ENCODE measurements at regions not wholly inside any gene's neighbourhood (a gene's known extent, or its start where the extent isn't known, plus 50 kb on each side); places are given as distances from the start of the nearest gene placed in this dataset.

- in situ Hi-C loops (cut with MboI; ENCODE audit: low sequenced_read_pairs, unreplicated experiment): no loop called here
- DNase-seq (ENCODE audit: low spot score): no peak
- TF ChIP-seq CTCF (IDR thresholded peaks at IDR 0.05; ENCODE audit: borderline replicate concordance, control extremely low read depth, extremely low read depth, insufficient read depth, missing control alignments): no peak
Observed at GRCh38 chr6:137731600-137731959, 135.5 kb upstream of the TNFAIP3 start.

GRCh38 chr6:137731960-137732616, 135.0 kb upstream of the TNFAIP3 start:
- in situ Hi-C loops (cut with MboI; ENCODE audit: low sequenced_read_pairs, unreplicated experiment): no loop called here
- no peak for DNase-seq (ENCODE audit: low spot score)
- TF ChIP-seq CTCF (IDR thresholded peaks at IDR 0.05; ENCODE audit: borderline replicate concordance, control extremely low read depth, extremely low read depth, insufficient read depth, missing control alignments): no peak

- no peak for TF ChIP-seq CTCF (IDR thresholded peaks at IDR 0.05; ENCODE audit: borderline replicate concordance, control extremely low read depth, extremely low read depth, insufficient read depth, missing control alignments)
- in situ Hi-C loops (cut with MboI; ENCODE audit: low sequenced_read_pairs, unreplicated experiment): no loop called here
Observed at GRCh38 chr6:137733372-137733771, 133.7 kb upstream of the TNFAIP3 start.

GRCh38 chr6:137734005-137734874, 132.8 kb upstream of the TNFAIP3 start:
- in situ Hi-C loops (cut with MboI; ENCODE audit: low sequenced_read_pairs, unreplicated experiment): no loop called here
- no peak for TF ChIP-seq CTCF (IDR thresholded peaks at IDR 0.05; ENCODE audit: borderline replicate concordance, control extremely low read depth, extremely low read depth, insufficient read depth, missing control alignments)
- no peak for DNase-seq (ENCODE audit: low spot score)

More at GRCh38 chr6:137733372-137733771, 133.7 kb upstream of the TNFAIP3 start:
- DNase-seq (ENCODE audit: low spot score): no peak

GRCh38 chr6:137734875-137735182, 132.2 kb upstream of the TNFAIP3 start:
- in situ Hi-C loops (cut with MboI; ENCODE audit: low sequenced_read_pairs, unreplicated experiment): no loop called here
- DNase-seq (ENCODE audit: low spot score): no peak
- TF ChIP-seq CTCF (IDR thresholded peaks at IDR 0.05; ENCODE audit: borderline replicate concordance, control extremely low read depth, extremely low read depth, insufficient read depth, missing control alignments): no peak

- in situ Hi-C loops (cut with MboI; ENCODE audit: low sequenced_read_pairs, unreplicated experiment): no loop called here
- peak; percentile 35 for DNase-seq (ENCODE audit: low spot score)
- TF ChIP-seq CTCF (IDR thresholded peaks at IDR 0.05; ENCODE audit: borderline replicate concordance, control extremely low read depth, extremely low read depth, insufficient read depth, missing control alignments): no peak
Observed at GRCh38 chr6:137736048-137736818, 130.8 kb upstream of the TNFAIP3 start.

Data from GM13976 (cell line).